Stomach (tissue), 8 donors: ENCODE measurements at regions not wholly inside any gene's neighbourhood (a gene's known extent, or its start where the extent isn't known, plus 50 kb on each side); places are given as distances from the start of the nearest gene placed in this dataset.

Experiments used
- DNase-seq, 2 donors: peaks; one replicate each; pipeline versions ENCODE4 v3.0.0 to v3.0.0-alpha.2; 2013 to 2019
- H3K27ac ChIP-seq, 5 donors: fragments of 200-600 bp in 4 of 5; sonication (generic) in 4 of 5; one replicate each; pipeline ENCODE4 v1.5.1; 2013 to 2019; ENCODE audit warnings: mild to moderate bottlenecking in 1 of 5, moderate library complexity in 1 of 5
- H3K27me3 ChIP-seq, 3 donors: fragments of 200-600 bp; sonication (generic); one replicate each; pipeline ENCODE4 v1.5.1; 2017 to 2019; ENCODE audit warnings: mixed run types in 1 of 3
- H3K36me3 ChIP-seq, 4 donors: fragments of 200-600 bp; sonication (generic); 1 replicate in 3 of 4; 2 replicates in 1 of 4; pipeline ENCODE4 v1.5.1; 2016 to 2019
- H3K4me1 ChIP-seq, 4 donors: fragments of 200-600 bp; sonication (generic); one replicate each; pipeline ENCODE4 v1.5.1; 2016 to 2019
- H3K4me3 ChIP-seq, 4 donors: fragments of 200-600 bp; sonication (generic) in 3 of 4; one replicate each; pipeline ENCODE4 v1.5.1; 2016 to 2019; ENCODE audit warnings: mild to moderate bottlenecking in 1 of 4
- H3K9me3 ChIP-seq, 4 donors: fragments of 200-600 bp; sonication (generic); one replicate each; pipeline ENCODE4 v1.5.1; 2016 to 2019
- EP300 ChIP-seq: sonication (generic); formaldehyde crosslinking; IDR thresholded peaks from one replicate; pipeline ENCODE4 v1.6.1; 2017; ENCODE audit warnings: antibody characterized with exemption
- POLR2A ChIP-seq, 4 donors: fragments of 450-650 bp; IDR thresholded peaks; one replicate each; pipeline ENCODE4 v1.6.1; 2016; ENCODE audit warnings: antibody characterized with exemption in 4 of 4, control low read depth in 2 of 4, mild to moderate bottlenecking in 1 of 4, moderate library complexity in 1 of 4
- POLR2AphosphoS5 ChIP-seq, 3 donors: sonication (generic); formaldehyde crosslinking; IDR thresholded peaks; one replicate each; pipeline ENCODE4 v1.6.1; 2016; ENCODE audit warnings: antibody characterized with exemption in 3 of 3
- WGBS, 5 donors: extraction: QIAGEN DNeasy Blood & Tissue Kit in 3 of 5; methylation state at CpG; one replicate each; pipeline versions ENCODE4 v1.1.5 to v1.1.7; 2013 to 2018; 5-methylcytosine and 5-hydroxymethylcytosine counted together
- intact Hi-C: fragments of 100-400 bp; cut with DNase I; formaldehyde crosslinking; loops from one replicate; pipeline ENCODE4 v1.15.1; 2023; ENCODE audit warnings: low total_unique reads
- TF ChIP-seq, protein P1 (sequence below), 7 experiments: fragments of 450-650 bp in 4 of 7; fragments of 200-600 bp in 3 of 7; sonication (generic) in 3 of 7; IDR thresholded peaks; one replicate each; pipeline ENCODE4 v1.5.1; 2016 to 2019; ENCODE audit warnings: antibody characterized with exemption in 7 of 7, control low read depth in 2 of 7, mild to moderate bottlenecking in 1 of 7
- donor health status: healthy with polysubstance abuse.
- donor health status: Bipolar disorder and iron deficiency.
- donor health status: healthy.

DNA sequence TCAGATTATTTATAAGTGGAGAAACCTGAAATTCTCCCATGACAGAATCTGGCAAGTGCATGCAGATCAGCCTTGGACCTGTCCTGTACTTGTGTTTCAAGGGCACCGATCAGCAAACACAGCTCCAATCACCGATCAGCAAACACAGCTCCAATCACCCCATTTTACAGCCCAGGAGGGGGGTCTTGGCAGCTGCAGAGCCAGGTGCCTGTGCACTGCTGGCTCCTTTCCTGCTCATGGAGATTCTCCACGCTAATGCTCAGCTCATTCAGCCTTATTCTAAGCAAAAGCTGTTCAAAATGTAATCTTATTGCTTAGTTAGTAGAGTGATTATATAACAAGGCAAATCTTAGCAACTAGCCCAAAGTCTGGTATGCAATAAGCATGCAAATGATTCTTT lies 623.1 kb upstream of the HS6ST1 start:
- TF ChIP-seq POLR2AphosphoS5 (IDR thresholded peaks at IDR 0.05) (no peak), POLR2A (IDR thresholded peaks at IDR 0.05) (no peak), EP300 (no peak)
- TF ChIP-seq, protein P1, sequence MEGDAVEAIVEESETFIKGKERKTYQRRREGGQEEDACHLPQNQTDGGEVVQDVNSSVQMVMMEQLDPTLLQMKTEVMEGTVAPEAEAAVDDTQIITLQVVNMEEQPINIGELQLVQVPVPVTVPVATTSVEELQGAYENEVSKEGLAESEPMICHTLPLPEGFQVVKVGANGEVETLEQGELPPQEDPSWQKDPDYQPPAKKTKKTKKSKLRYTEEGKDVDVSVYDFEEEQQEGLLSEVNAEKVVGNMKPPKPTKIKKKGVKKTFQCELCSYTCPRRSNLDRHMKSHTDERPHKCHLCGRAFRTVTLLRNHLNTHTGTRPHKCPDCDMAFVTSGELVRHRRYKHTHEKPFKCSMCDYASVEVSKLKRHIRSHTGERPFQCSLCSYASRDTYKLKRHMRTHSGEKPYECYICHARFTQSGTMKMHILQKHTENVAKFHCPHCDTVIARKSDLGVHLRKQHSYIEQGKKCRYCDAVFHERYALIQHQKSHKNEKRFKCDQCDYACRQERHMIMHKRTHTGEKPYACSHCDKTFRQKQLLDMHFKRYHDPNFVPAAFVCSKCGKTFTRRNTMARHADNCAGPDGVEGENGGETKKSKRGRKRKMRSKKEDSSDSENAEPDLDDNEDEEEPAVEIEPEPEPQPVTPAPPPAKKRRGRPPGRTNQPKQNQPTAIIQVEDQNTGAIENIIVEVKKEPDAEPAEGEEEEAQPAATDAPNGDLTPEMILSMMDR (IDR thresholded peaks at IDR 0.05) = no peak
- intact Hi-C loops = no loop called here
- H3K36me3 ChIP-seq = no peaks in the 10 kb centered on the region
- H3K27ac ChIP-seq = no peak overlapping the region
- H3K27me3 ChIP-seq = no peaks in the 10 kb centered on the region
- no peak overlapping the region for H3K4me3 ChIP-seq
- DNase-seq = peak; percentile 15 to 67
- peaks cover 0 to 9% (median 4%) of the 10 kb centered on the region in 4 donors for H3K4me1 ChIP-seq
- WGBS, 5 donors = 19 to 49% (median 28%) methylated on average over 3 of the region's 3 CpGs
- H3K9me3 ChIP-seq = no peaks in the 10 kb centered on the region

DNA sequence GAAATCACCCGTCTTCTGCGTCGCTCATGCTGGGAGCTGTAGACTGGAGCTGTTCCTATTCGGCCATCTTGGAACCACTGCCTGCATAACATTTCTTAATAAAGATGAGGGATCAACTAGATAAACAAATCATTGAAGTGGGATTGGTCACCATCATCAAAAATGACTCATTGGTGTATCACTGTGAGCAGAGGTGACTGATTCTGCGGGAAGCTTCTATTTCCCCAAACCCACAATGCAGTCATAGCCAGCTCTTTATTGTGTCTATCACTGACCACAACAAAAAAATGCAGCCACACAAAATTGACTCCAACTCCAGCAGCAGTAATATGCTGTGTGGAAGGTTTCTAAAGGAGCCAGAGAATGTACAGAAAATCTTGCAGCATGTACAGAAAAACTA lies 630.7 kb upstream of the HS6ST1 start:
- DNase-seq = no peak
- no peaks in the 10 kb centered on the region for H3K27me3 ChIP-seq
- no peak overlapping the region for H3K4me3 ChIP-seq
- no peaks in the 10 kb centered on the region for H3K36me3 ChIP-seq
- H3K9me3 ChIP-seq = peaks cover 0 to 9% (median 6%) of the 10 kb centered on the region in 4 donors
- no peak overlapping the region for H3K27ac ChIP-seq
- TF ChIP-seq EP300 = no peak
- TF ChIP-seq, protein P1 (IDR thresholded peaks at IDR 0.05) = no peak
- 90 to 97% (median 96%) methylated on average over 5 of the region's 5 CpGs for WGBS, 5 donors
- H3K4me1 ChIP-seq = no peaks in the 10 kb centered on the region
- intact Hi-C loops = no loop called here

DNA sequence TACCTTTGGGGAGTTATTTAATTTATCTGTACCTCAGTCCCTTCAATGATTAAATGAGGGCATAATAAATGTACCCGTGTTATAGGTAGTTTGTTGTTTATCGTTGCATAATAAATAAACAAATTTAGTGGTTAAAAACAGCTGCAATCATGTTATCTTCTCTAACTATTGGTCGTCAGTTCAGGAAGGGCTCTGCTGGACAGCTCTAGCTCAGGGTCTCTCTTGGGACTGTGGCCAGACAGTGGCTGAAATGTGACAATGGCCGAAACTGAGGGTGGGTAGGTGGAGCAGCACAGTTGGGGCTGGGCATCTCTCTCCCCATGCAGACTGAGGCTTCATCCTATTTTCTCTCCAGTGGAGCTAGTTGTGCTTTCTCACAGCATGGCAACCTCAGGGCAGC lies 632.1 kb upstream of the HS6ST1 start:
- no peak for DNase-seq
- H3K27me3 ChIP-seq = no peaks in the 10 kb centered on the region
- no peak overlapping the region for H3K4me3 ChIP-seq
- H3K9me3 ChIP-seq = peaks cover 0 to 9% (median 6%) of the 10 kb centered on the region in 4 donors
- H3K4me1 ChIP-seq = no peaks in the 10 kb centered on the region
- WGBS, 5 donors = 56 to 67% (median 63%) methylated on average over 4 of the region's 4 CpGs
- H3K27ac ChIP-seq = no peak overlapping the region
- H3K36me3 ChIP-seq = no peaks in the 10 kb centered on the region
- TF ChIP-seq, protein P1 (IDR thresholded peaks at IDR 0.05) = no peak
- no peak for TF ChIP-seq EP300
- no peak for TF ChIP-seq POLR2AphosphoS5 (IDR thresholded peaks at IDR 0.05)
- no peak for TF ChIP-seq POLR2A (IDR thresholded peaks at IDR 0.05)
- intact Hi-C loops = no loop called here

DNA sequence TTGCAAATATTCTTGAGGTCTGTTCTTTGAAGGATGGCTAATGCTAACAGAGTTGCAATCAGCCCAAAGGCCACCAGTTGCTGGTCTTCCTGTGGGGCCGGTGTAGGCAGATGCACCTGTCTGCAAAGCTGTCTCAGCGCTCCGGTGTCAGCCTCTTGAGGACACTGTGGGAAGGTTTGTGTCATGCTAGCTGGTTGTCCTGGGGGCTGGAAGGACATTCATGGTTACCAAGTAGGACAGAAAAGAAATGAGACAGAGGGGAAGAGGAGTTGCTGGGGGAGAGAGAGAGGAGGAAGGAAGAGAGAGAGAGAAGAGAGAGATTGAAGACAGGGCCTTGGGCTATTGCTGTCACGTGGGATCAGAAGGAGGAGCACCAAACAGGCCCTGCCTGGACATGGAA lies 639.6 kb upstream of the HS6ST1 start:
- Histone ChIP-seq H3K27me3 (no peaks in the 10 kb centered on the region), H3K9me3 (peaks cover 0 to 33% (median 24%) of the 10 kb centered on the region in 4 donors), H3K4me3 (no peak overlapping the region), H3K27ac (no peak overlapping the region), H3K4me1 (no peaks in the 10 kb centered on the region), H3K36me3 (no peaks in the 10 kb centered on the region)
- intact Hi-C loops = no loop called here
- TF ChIP-seq EP300 (no peak), POLR2AphosphoS5 (IDR thresholded peaks at IDR 0.05) (no peak), POLR2A (IDR thresholded peaks at IDR 0.05) (no peak)
- TF ChIP-seq, protein P1 (IDR thresholded peaks at IDR 0.05) = no peak
- no peak for DNase-seq
- 81 to 89% (median 84%) methylated on average over 4 of the region's 4 CpGs for WGBS, 5 donors
